ENCODE measurements at regions not wholly inside any gene's neighbourhood (a gene's known extent, or its start where the extent isn't known, plus 50 kb on each side); places are given as distances from the start of the nearest gene placed in this dataset.

DNA sequence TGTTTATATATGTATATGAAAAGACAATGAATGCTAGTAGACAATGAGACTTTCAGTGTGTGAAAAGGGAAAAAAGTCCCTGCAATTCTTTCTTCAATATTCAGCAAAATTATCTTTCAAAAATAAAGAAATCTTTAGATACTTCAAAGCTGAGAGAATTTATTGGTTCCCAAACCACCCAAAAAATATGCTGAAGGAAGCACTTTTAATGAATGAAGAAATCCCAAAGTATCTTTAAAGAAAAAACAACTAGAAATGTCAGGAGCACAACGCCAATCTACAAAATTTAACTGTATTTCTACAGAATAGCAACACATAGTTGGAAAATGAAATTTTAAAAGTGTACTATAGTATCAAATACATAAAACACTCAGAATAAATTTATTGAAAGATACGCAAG lies 142.3 kb upstream of the CHRM3 start:
- ATAC-seq (ENCODE audit: low read depth) (no peak), DNase-seq (no peak)
- Histone ChIP-seq H4K20me1 (ENCODE audit: control insufficient read depth, insufficient read depth, low read length, poor library complexity, severe bottlenecking) (no peaks in the 10 kb centered on the region), H3K27ac (ENCODE audit: low read length in 2 of 2) (no peak overlapping the region), H3K4me1 (ENCODE audit: control insufficient read depth in 2 of 2, insufficient read depth in 2 of 2, low read length in 2 of 2) (no peaks in the 10 kb centered on the region), H3K4me2 (replicated peaks; ENCODE audit: low read depth, low read length, poor library complexity, severe bottlenecking) (no peak overlapping the region), H3K36me3 (replicated peaks in 1 of 2; ENCODE audit: control extremely low read depth in 1 of 2, control insufficient read depth in 1 of 2, extremely low read depth in 1 of 2, insufficient read depth in 2 of 2, low read length in 1 of 2) (no peaks in the 10 kb centered on the region), H2AFZ (ENCODE audit: insufficient read depth, low read depth, low read length, poor library complexity, severe bottlenecking) (no peak overlapping the region), H3K9me3 (ENCODE audit: control extremely low read depth in 1 of 3, control insufficient read depth in 2 of 3, insufficient read depth in 1 of 3, low read length in 2 of 3) (no peaks in the 10 kb centered on the region), H3K79me2 (ENCODE audit: control insufficient read depth, insufficient read depth, low read length) (no peaks in the 10 kb centered on the region), H3K27me3 (replicated peaks in 1 of 4; ENCODE audit: control extremely low read depth in 1 of 4, control insufficient read depth in 3 of 4, insufficient read depth in 4 of 4, low read length in 3 of 4) (no peaks in the 10 kb centered on the region), H3K9ac (ENCODE audit: low read length) (no peak overlapping the region), H3K4me3 (ENCODE audit: control extremely low read depth in 1 of 5, extremely low read depth in 1 of 5, insufficient read depth in 1 of 5, low read depth in 2 of 5, low read length in 4 of 5) (no peak overlapping the region)
- no peak overlapping the region for H3K4me3 Mint-ChIP-seq
- TF ChIP-seq, protein P1, sequence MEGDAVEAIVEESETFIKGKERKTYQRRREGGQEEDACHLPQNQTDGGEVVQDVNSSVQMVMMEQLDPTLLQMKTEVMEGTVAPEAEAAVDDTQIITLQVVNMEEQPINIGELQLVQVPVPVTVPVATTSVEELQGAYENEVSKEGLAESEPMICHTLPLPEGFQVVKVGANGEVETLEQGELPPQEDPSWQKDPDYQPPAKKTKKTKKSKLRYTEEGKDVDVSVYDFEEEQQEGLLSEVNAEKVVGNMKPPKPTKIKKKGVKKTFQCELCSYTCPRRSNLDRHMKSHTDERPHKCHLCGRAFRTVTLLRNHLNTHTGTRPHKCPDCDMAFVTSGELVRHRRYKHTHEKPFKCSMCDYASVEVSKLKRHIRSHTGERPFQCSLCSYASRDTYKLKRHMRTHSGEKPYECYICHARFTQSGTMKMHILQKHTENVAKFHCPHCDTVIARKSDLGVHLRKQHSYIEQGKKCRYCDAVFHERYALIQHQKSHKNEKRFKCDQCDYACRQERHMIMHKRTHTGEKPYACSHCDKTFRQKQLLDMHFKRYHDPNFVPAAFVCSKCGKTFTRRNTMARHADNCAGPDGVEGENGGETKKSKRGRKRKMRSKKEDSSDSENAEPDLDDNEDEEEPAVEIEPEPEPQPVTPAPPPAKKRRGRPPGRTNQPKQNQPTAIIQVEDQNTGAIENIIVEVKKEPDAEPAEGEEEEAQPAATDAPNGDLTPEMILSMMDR (IDR thresholded peaks at IDR 0.05), result no peak
- no peak for TF ChIP-seq EZH2 (IDR thresholded peaks at IDR 0.05; ENCODE audit: borderline replicate concordance, insufficient read depth, low read depth, low read length, poor library complexity, severe bottlenecking)
- no CpG with 5 or more reads among the region's 2 CpGs for WGBS (ENCODE audit: insufficient coverage)
- peaks cover 4% of the 10 kb centered on the region for H3K9me3 Mint-ChIP-seq (ENCODE audit: insufficient read depth)
- ChIA-PET CTCF (no interaction called here), POLR2A (no interaction called here)
- H3K27me3 Mint-ChIP-seq, result no peaks in the 10 kb centered on the region
- H3K27ac Mint-ChIP-seq, result no peak overlapping the region
- no peaks in the 10 kb centered on the region for H3K4me1 Mint-ChIP-seq
- intact Hi-C loops (cut with micrococcal nuclease), result no loop called here

DNA sequence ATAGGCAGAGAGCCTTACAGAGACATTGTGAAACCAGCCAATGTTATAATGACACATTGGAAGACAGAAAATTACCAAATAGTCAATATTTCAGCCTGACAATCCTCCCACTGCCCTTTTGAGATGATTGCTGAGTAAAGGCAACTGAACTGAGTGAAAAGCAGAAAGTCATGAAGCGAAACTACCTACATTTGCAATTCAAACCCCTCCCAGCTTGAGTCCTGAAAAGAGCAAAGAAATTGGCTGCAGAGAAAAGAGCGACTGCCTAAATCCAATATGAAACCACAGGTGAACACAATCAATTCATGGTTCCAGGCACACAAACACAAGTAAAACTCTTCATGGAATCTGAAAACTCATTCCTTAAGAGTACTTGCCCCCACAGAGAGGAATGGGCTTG lies 143.4 kb upstream of the CHRM3 start:
- Histone ChIP-seq H3K9ac (ENCODE audit: low read length) (no peak overlapping the region), H3K4me3 (ENCODE audit: control extremely low read depth in 1 of 5, extremely low read depth in 1 of 5, insufficient read depth in 1 of 5, low read depth in 2 of 5, low read length in 4 of 5) (no peak overlapping the region), H3K4me1 (ENCODE audit: control insufficient read depth in 2 of 2, insufficient read depth in 2 of 2, low read length in 2 of 2) (no peaks in the 10 kb centered on the region), H3K9me3 (ENCODE audit: control extremely low read depth in 1 of 3, control insufficient read depth in 2 of 3, insufficient read depth in 1 of 3, low read length in 2 of 3) (no peaks in the 10 kb centered on the region), H3K36me3 (replicated peaks in 1 of 2; ENCODE audit: control extremely low read depth in 1 of 2, control insufficient read depth in 1 of 2, extremely low read depth in 1 of 2, insufficient read depth in 2 of 2, low read length in 1 of 2) (no peaks in the 10 kb centered on the region), H3K27ac (ENCODE audit: low read length in 2 of 2) (no peak overlapping the region), H4K20me1 (ENCODE audit: control insufficient read depth, insufficient read depth, low read length, poor library complexity, severe bottlenecking) (no peaks in the 10 kb centered on the region), H2AFZ (ENCODE audit: insufficient read depth, low read depth, low read length, poor library complexity, severe bottlenecking) (no peak overlapping the region), H3K27me3 (replicated peaks in 1 of 4; ENCODE audit: control extremely low read depth in 1 of 4, control insufficient read depth in 3 of 4, insufficient read depth in 4 of 4, low read length in 3 of 4) (no peaks in the 10 kb centered on the region), H3K79me2 (ENCODE audit: control insufficient read depth, insufficient read depth, low read length) (no peaks in the 10 kb centered on the region), H3K4me2 (replicated peaks; ENCODE audit: low read depth, low read length, poor library complexity, severe bottlenecking) (no peak overlapping the region)
- DNase-seq (no peak), ATAC-seq (ENCODE audit: low read depth) (no peak)
- POLR2A ChIA-PET, result no interaction called here
- H3K9me3 Mint-ChIP-seq (ENCODE audit: insufficient read depth), result peaks cover 4% of the 10 kb centered on the region
- no peaks in the 10 kb centered on the region for H3K27me3 Mint-ChIP-seq
- no peaks in the 10 kb centered on the region for H3K4me1 Mint-ChIP-seq
- intact Hi-C loops (cut with micrococcal nuclease), result no loop called here
- no peak overlapping the region for H3K27ac Mint-ChIP-seq
- no peak for TF ChIP-seq EZH2 (IDR thresholded peaks at IDR 0.05; ENCODE audit: borderline replicate concordance, insufficient read depth, low read depth, low read length, poor library complexity, severe bottlenecking)
- TF ChIP-seq, protein P1 (IDR thresholded peaks at IDR 0.05), result no peak
- 100% methylated on average over 1 of the region's 2 CpGs for WGBS (ENCODE audit: insufficient coverage)
- CTCF ChIA-PET, result no interaction called here
- no peak overlapping the region for H3K4me3 Mint-ChIP-seq

All from B cell (primary cell).